ENCODE measurements at regions not wholly inside any gene's neighbourhood (a gene's known extent, or its start where the extent isn't known, plus 50 kb on each side); places are given as distances from the start of the nearest gene placed in this dataset.

DNA sequence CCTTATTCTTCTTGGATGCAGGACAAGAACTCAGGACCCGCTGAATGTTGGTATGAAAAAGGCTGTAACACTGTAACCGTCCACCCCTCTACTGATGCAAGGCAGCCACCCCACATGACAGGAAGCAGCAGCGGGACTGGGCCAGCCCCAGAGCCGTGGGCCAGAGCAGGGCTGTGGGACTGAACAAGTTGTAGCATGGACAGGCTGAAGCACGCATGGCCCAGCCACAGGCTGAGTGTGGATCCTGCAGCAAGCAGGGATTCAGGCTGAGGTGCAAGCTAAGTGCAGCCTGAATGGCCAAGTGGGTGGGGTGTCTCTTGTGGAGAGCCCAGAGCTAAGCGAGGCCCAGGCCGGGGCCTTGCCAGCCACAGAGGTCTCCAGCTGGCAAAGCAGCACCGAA is 632.2 kb downstream of the SPOCK3 start (continued):
- TF ChIP-seq, protein P1, sequence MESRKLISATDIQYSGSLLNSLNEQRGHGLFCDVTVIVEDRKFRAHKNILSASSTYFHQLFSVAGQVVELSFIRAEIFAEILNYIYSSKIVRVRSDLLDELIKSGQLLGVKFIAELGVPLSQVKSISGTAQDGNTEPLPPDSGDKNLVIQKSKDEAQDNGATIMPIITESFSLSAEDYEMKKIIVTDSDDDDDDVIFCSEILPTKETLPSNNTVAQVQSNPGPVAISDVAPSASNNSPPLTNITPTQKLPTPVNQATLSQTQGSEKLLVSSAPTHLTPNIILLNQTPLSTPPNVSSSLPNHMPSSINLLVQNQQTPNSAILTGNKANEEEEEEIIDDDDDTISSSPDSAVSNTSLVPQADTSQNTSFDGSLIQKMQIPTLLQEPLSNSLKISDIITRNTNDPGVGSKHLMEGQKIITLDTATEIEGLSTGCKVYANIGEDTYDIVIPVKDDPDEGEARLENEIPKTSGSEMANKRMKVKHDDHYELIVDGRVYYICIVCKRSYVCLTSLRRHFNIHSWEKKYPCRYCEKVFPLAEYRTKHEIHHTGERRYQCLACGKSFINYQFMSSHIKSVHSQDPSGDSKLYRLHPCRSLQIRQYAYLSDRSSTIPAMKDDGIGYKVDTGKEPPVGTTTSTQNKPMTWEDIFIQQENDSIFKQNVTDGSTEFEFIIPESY (CRISPR knock-in tag; IDR thresholded peaks at IDR 0.05) = no peak
- TF ChIP-seq RBM39 (optimal IDR thresholded peaks at IDR 0.05; ENCODE audit: low read depth, low read length) (no peak), CBX1 (IDR thresholded peaks at IDR 0.05; ENCODE audit: low read depth) (no peak), TBL1XR1 (IDR thresholded peaks at IDR 0.05; ENCODE audit: low read length in 2 of 2) (no peak), PHF21A (IDR thresholded peaks at IDR 0.05; ENCODE audit: borderline replicate concordance, low read depth) (no peak), HNRNPUL1 (IDR thresholded peaks at IDR 0.05; ENCODE audit: low read length) (no peak), CAMTA2 (CRISPR knock-in tag; conservative IDR thresholded peaks at IDR 0.05) (no peak), ETV5 (CRISPR knock-in tag; IDR thresholded peaks at IDR 0.05; ENCODE audit: low read depth) (no peak), RBBP5 (IDR thresholded peaks at IDR 0.05; ENCODE audit: borderline replicate concordance, insufficient read depth, low read length, poor library complexity, severe bottlenecking) (no peak), ATF1 (CRISPR knock-in tag; IDR thresholded peaks at IDR 0.05) (no peak), ATF1 (tag; IDR thresholded peaks at IDR 0.05) (no peak)

DNA sequence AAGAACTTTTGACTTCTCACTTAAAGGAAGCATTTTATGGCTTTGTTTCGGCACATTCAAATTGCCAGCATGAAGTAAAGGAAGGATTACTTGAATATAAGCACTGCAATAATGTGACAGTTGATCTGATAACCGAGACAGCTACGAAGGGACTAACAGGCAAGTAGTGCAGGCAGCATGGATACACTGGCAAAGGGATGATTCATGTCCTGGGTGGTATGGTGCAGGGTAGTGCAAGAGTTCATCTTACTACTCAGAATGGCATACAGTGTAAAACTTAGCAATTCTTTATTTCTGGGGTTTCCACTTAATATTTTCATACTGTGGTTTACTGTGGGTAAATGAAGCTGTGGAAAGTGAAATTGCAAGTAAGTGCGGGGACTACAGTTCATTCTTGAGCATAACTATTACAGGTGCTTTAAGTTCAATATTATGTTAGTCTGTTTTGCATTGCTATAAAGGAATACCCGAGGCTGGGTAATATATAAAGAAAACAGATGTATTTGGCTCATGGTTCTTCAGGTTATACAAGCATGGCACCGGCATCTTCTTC is 611.8 kb downstream of the SPOCK3 start:
- Histone ChIP-seq H3K9me1 (ENCODE audit: control insufficient read depth, insufficient read depth, low read length) (no peaks in the 10 kb centered on the region), H2AFZ (ENCODE audit: low read depth, low read length) (no peak overlapping the region), H3K79me2 (ENCODE audit: control insufficient read depth, insufficient read depth, low read length) (no peaks in the 10 kb centered on the region), H4K20me1 (replicated peaks; ENCODE audit: control insufficient read depth, insufficient read depth, low read length) (no peaks in the 10 kb centered on the region), H3K4me1 (replicated peaks in 1 of 2; ENCODE audit: control insufficient read depth in 2 of 2, insufficient read depth in 2 of 2, low read length in 2 of 2) (no peaks in the 10 kb centered on the region), H3K36me3 (ENCODE audit: control insufficient read depth, insufficient read depth, low read length) (no peaks in the 10 kb centered on the region), H3K4me3 (no peak overlapping the region), H3K9ac (ENCODE audit: insufficient read depth in 1 of 2, low read depth in 2 of 2, low read length in 2 of 2) (no peak overlapping the region), H3K9me3 (replicated peaks; ENCODE audit: control insufficient read depth, insufficient read depth, low read depth, low read length) (no peaks in the 10 kb centered on the region), H3K27me3 (ENCODE audit: control insufficient read depth in 2 of 2, insufficient read depth in 2 of 2, low read length in 2 of 2) (no peaks in the 10 kb centered on the region), H3K27ac (ENCODE audit: extremely low read depth, low read depth, low read length) (no peak overlapping the region), H3K4me2 (ENCODE audit: insufficient read depth, low read length) (no peak overlapping the region)
- TF ChIP-seq, protein P2, sequence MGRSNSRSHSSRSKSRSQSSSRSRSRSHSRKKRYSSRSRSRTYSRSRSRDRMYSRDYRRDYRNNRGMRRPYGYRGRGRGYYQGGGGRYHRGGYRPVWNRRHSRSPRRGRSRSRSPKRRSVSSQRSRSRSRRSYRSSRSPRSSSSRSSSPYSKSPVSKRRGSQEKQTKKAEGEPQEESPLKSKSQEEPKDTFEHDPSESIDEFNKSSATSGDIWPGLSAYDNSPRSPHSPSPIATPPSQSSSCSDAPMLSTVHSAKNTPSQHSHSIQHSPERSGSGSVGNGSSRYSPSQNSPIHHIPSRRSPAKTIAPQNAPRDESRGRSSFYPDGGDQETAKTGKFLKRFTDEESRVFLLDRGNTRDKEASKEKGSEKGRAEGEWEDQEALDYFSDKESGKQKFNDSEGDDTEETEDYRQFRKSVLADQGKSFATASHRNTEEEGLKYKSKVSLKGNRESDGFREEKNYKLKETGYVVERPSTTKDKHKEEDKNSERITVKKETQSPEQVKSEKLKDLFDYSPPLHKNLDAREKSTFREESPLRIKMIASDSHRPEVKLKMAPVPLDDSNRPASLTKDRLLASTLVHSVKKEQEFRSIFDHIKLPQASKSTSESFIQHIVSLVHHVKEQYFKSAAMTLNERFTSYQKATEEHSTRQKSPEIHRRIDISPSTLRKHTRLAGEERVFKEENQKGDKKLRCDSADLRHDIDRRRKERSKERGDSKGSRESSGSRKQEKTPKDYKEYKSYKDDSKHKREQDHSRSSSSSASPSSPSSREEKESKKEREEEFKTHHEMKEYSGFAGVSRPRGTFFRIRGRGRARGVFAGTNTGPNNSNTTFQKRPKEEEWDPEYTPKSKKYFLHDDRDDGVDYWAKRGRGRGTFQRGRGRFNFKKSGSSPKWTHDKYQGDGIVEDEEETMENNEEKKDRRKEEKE (IDR thresholded peaks at IDR 0.05; ENCODE audit: borderline replicate concordance in 1 of 2, control insufficient read depth in 1 of 2, low read depth in 2 of 2, low read length in 1 of 2) = no peak
- TF ChIP-seq PHTF2 (CRISPR knock-in tag; IDR thresholded peaks at IDR 0.05) = no peak
- no peak for TF ChIP-seq ARID1B (IDR thresholded peaks at IDR 0.05)
- TF ChIP-seq PHF8 (IDR thresholded peaks at IDR 0.05; ENCODE audit: borderline replicate concordance, low read length) = no peak
- no peak for FAIRE-seq
- in situ Hi-C loops (cut with MboI) (no loop called here), intact Hi-C loops (cut with micrococcal nuclease) (no loop called here)
- ChIA-PET CTCF (ENCODE audit: low intra/inter-chr PET ratio) (no interaction called here), POLR2A (no interaction called here)
- 0% methylated on average over 6 of the region's 6 CpGs for WGBS (ENCODE audit: insufficient coverage, low coverage, missing lambda C conversion rate)
- ATAC-seq = no peak
- no TSS peak for BruUV-seq (replicated peaks)
- DNase-seq (ENCODE audit: extremely low read depth in 1 of 4, low spot score in 3 of 4) = no peak
